Muscle layer of colon (tissue), 2 donors: ENCODE measurements at regions not wholly inside any gene's neighbourhood (a gene's known extent, or its start where the extent isn't known, plus 50 kb on each side); places are given as distances from the start of the nearest gene placed in this dataset.

Experiments
- H3K27ac ChIP-seq: one replicate; pipeline ENCODE4 v1.7.0; 2013; ENCODE audit warnings: low read depth, mild to moderate bottlenecking, low read length, moderate library complexity
- H3K27me3 ChIP-seq, 2 donors: one replicate each; pipeline ENCODE4 v1.7.0; 2013; ENCODE audit warnings: low read length in 2 of 2, mild to moderate bottlenecking in 2 of 2; ENCODE audit not compliant: insufficient read depth in 2 of 2, control insufficient read depth in 1 of 2
- H3K36me3 ChIP-seq: one replicate; pipeline ENCODE4 v1.7.0; 2013; ENCODE audit warnings: mild to moderate bottlenecking, low read length; ENCODE audit not compliant: insufficient read depth
- H3K4me1 ChIP-seq: one replicate; pipeline ENCODE4 v1.7.0; 2013; ENCODE audit warnings: mild to moderate bottlenecking, low read length; ENCODE audit not compliant: insufficient read depth
- H3K4me3 ChIP-seq, 2 donors: one replicate each; pipeline ENCODE4 v1.7.0; 2013; ENCODE audit warnings: low read length in 2 of 2, low read depth in 1 of 2, mild to moderate bottlenecking in 1 of 2, moderate library complexity in 1 of 2
- H3K9ac ChIP-seq: one replicate; pipeline ENCODE4 v1.7.0; 2013; ENCODE audit warnings: low read length
- H3K9me3 ChIP-seq: one replicate; pipeline ENCODE4 v1.7.0; 2013; ENCODE audit warnings: mild to moderate bottlenecking, low read length
- donor health status: abdominal sarcoma.
- donor health status: Adenocarcinoma of cecum.

GRCh38 chr6:165200178-165200577 is 109.2 kb downstream of the C6orf118 start:
- Histone ChIP-seq H3K9ac (no peak overlapping the region), H3K27ac (no peak overlapping the region), H3K9me3 (no peaks in the 10 kb centered on the region), H3K36me3 (no peaks in the 10 kb centered on the region), H3K27me3 (no peaks in the 10 kb centered on the region), H3K4me3 (no peak overlapping the region), H3K4me1 (no peaks in the 10 kb centered on the region)

GRCh38 chr6:165191461-165191860 is 117.9 kb downstream of the C6orf118 start:
- Histone ChIP-seq H3K27ac (no peak overlapping the region), H3K4me3 (no peak overlapping the region), H3K9me3 (no peaks in the 10 kb centered on the region), H3K36me3 (no peaks in the 10 kb centered on the region), H3K9ac (no peak overlapping the region), H3K27me3 (no peaks in the 10 kb centered on the region), H3K4me1 (no peaks in the 10 kb centered on the region)

- Histone ChIP-seq H3K4me3 (no peak overlapping the region), H3K9me3 (no peaks in the 10 kb centered on the region), H3K4me1 (no peaks in the 10 kb centered on the region), H3K27ac (no peak overlapping the region), H3K9ac (no peak overlapping the region), H3K36me3 (no peaks in the 10 kb centered on the region), H3K27me3 (no peaks in the 10 kb centered on the region)
Measured at GRCh38 chr6:165186441-165187205, 122.8 kb downstream of the C6orf118 start.

- Histone ChIP-seq H3K9ac (no peak overlapping the region), H3K27ac (no peak overlapping the region), H3K9me3 (no peaks in the 10 kb centered on the region)
Measured at GRCh38 chr6:165186041-165186440, 123.4 kb downstream of the C6orf118 start.

GRCh38 chr6:165184192-165184979 is 125.0 kb downstream of the C6orf118 start:
- H3K27ac ChIP-seq: no peak overlapping the region
- no peaks in the 10 kb centered on the region for H3K27me3 ChIP-seq
- H3K9me3 ChIP-seq: no peaks in the 10 kb centered on the region
- no peak overlapping the region for H3K4me3 ChIP-seq
- H3K36me3 ChIP-seq: no peaks in the 10 kb centered on the region
- H3K4me1 ChIP-seq: no peaks in the 10 kb centered on the region
- H3K9ac ChIP-seq: no peak overlapping the region

More at GRCh38 chr6:165186041-165186440, 123.4 kb downstream of the C6orf118 start:
- H3K4me3 ChIP-seq: no peak overlapping the region
- no peaks in the 10 kb centered on the region for H3K4me1 ChIP-seq
- H3K36me3 ChIP-seq: no peaks in the 10 kb centered on the region
- no peaks in the 10 kb centered on the region for H3K27me3 ChIP-seq

- no peaks in the 10 kb centered on the region for H3K27me3 ChIP-seq
- H3K27ac ChIP-seq: no peak overlapping the region
- no peak overlapping the region for H3K4me3 ChIP-seq
- no peak overlapping the region for H3K9ac ChIP-seq
- H3K9me3 ChIP-seq: no peaks in the 10 kb centered on the region
- H3K4me1 ChIP-seq: no peaks in the 10 kb centered on the region
- H3K36me3 ChIP-seq: no peaks in the 10 kb centered on the region
Measured at GRCh38 chr6:165183496-165184140, 125.8 kb downstream of the C6orf118 start.

- no peak overlapping the region for H3K9ac ChIP-seq
- H3K9me3 ChIP-seq: no peaks in the 10 kb centered on the region
- no peaks in the 10 kb centered on the region for H3K27me3 ChIP-seq
- no peaks in the 10 kb centered on the region for H3K36me3 ChIP-seq
- H3K27ac ChIP-seq: no peak overlapping the region
- no peaks in the 10 kb centered on the region for H3K4me1 ChIP-seq
- H3K4me3 ChIP-seq: no peak overlapping the region
Measured at GRCh38 chr6:165183071-165183470, 126.3 kb downstream of the C6orf118 start.

GRCh38 chr6:165181951-165182414 is 127.4 kb downstream of the C6orf118 start:
- no peaks in the 10 kb centered on the region for H3K27me3 ChIP-seq
- H3K4me3 ChIP-seq: no peak overlapping the region
- no peak overlapping the region for H3K9ac ChIP-seq
- no peak overlapping the region for H3K27ac ChIP-seq
- H3K36me3 ChIP-seq: no peaks in the 10 kb centered on the region
- H3K4me1 ChIP-seq: no peaks in the 10 kb centered on the region
- no peaks in the 10 kb centered on the region for H3K9me3 ChIP-seq

GRCh38 chr6:165178056-165178455 is 131.3 kb downstream of the C6orf118 start:
- Histone ChIP-seq H3K36me3 (no peaks in the 10 kb centered on the region), H3K4me3 (no peak overlapping the region), H3K9me3 (no peaks in the 10 kb centered on the region), H3K9ac (no peak overlapping the region), H3K27ac (no peak overlapping the region), H3K27me3 (no peaks in the 10 kb centered on the region), H3K4me1 (no peaks in the 10 kb centered on the region)

GRCh38 chr6:165173484-165173883 is 135.9 kb downstream of the C6orf118 start:
- no peaks in the 10 kb centered on the region for H3K27me3 ChIP-seq
- no peak overlapping the region for H3K27ac ChIP-seq
- H3K9ac ChIP-seq: no peak overlapping the region
- no peak overlapping the region for H3K4me3 ChIP-seq
- no peaks in the 10 kb centered on the region for H3K36me3 ChIP-seq
- no peaks in the 10 kb centered on the region for H3K4me1 ChIP-seq
- H3K9me3 ChIP-seq: no peaks in the 10 kb centered on the region

GRCh38 chr6:165167861-165168260 is 141.5 kb downstream of the C6orf118 start:
- Histone ChIP-seq H3K27ac (no peak overlapping the region), H3K4me1 (no peaks in the 10 kb centered on the region), H3K4me3 (no peak overlapping the region), H3K27me3 (no peaks in the 10 kb centered on the region), H3K36me3 (no peaks in the 10 kb centered on the region), H3K9me3 (no peaks in the 10 kb centered on the region), H3K9ac (no peak overlapping the region)
